MM.1S (cell line): ENCODE measurements at regions not wholly inside any gene's neighbourhood (a gene's known extent, or its start where the extent isn't known, plus 50 kb on each side); places are given as distances from the start of the nearest gene placed in this dataset.

Experiments
- DNase-seq: peaks from one replicate; pipeline ENCODE4 v3.0.0-alpha.2; 2015
- H2AFZ ChIP-seq: fragments of 300-600 bp; sonication (generic); 2 replicates; pipeline ENCODE4 v1.6.0; 2016; ENCODE audit warnings: antibody characterized with exemption, low read length
- H3F3A ChIP-seq: fragments of 300-600 bp; sonication (generic); 2 replicates; pipeline ENCODE4 v1.6.1; 2016; ENCODE audit warnings: mild to moderate bottlenecking, antibody characterized with exemption, low read length, moderate library complexity, mixed read lengths; ENCODE audit not compliant: insufficient read depth
- H3K27ac ChIP-seq: fragments of 300-600 bp; sonication (generic); 2 replicates; pipeline ENCODE4 v1.5.1; 2016; ENCODE audit warnings: mild to moderate bottlenecking, low read length
- H3K27me3 ChIP-seq: fragments of 300-600 bp; sonication (generic); replicated peaks from 2 replicates; pipeline ENCODE4 v1.6.0; 2016; ENCODE audit warnings: low read length; ENCODE audit not compliant: insufficient read depth
- H3K36me3 ChIP-seq: fragments of 300-600 bp; sonication (generic); replicated peaks from 2 replicates; pipeline ENCODE4 v1.6.1; 2016; ENCODE audit warnings: mild to moderate bottlenecking, low read length, mixed read lengths; ENCODE audit not compliant: insufficient read depth
- H3K4me1 ChIP-seq: fragments of 300-600 bp; sonication (generic); 2 replicates; pipeline ENCODE4 v1.6.1; 2016; ENCODE audit warnings: low read length, mixed read lengths
- H3K4me2 ChIP-seq: fragments of 300-600 bp; sonication (generic); 2 replicates; pipeline ENCODE4 v1.6.0; 2016; ENCODE audit warnings: low read depth, low read length
- H3K4me3 ChIP-seq: fragments of 300-600 bp; sonication (generic); 2 replicates; pipeline ENCODE4 v1.5.1; 2016; ENCODE audit warnings: low read length, mixed read lengths
- H3K79me2 ChIP-seq: fragments of 300-600 bp; sonication (generic); 2 replicates; pipeline ENCODE4 v1.6.1; 2016; ENCODE audit warnings: mixed run types, low read length, mixed read lengths
- H3K9ac ChIP-seq: fragments of 300-600 bp; sonication (generic); 2 replicates; pipeline ENCODE4 v1.6.1; 2016; ENCODE audit warnings: low read length, mixed read lengths
- H3K9me2 ChIP-seq: fragments of 300-600 bp; sonication (generic); replicated peaks from 2 replicates; pipeline ENCODE4 v1.6.1; 2016; ENCODE audit warnings: mild to moderate bottlenecking, low read length, mixed read lengths; ENCODE audit not compliant: insufficient read depth
- H3K9me3 ChIP-seq: fragments of 300-600 bp; sonication (generic); replicated peaks from 2 replicates; pipeline ENCODE4 v1.6.1; 2016; ENCODE audit warnings: mild to moderate bottlenecking, low read length, mixed read lengths; ENCODE audit not compliant: insufficient read depth
- H4K20me1 ChIP-seq: fragments of 300-600 bp; sonication (generic); 2 replicates; pipeline ENCODE4 v1.6.1; 2016; ENCODE audit warnings: mild to moderate bottlenecking, low read length, moderate library complexity, mixed read lengths; ENCODE audit not compliant: insufficient read depth
- EZH2 ChIP-seq: fragments of 300-600 bp; sonication (generic); optimal IDR thresholded peaks from 2 replicates; pipeline ENCODE3; 2017; ENCODE audit warnings: low read depth, mild to moderate bottlenecking, antibody characterized with exemption, low read length, mixed read lengths
- EZH2phosphoT487 ChIP-seq: fragments of 300-600 bp; sonication (generic); IDR thresholded peaks from 2 replicates; pipeline ENCODE4 v1.6.1; 2018; ENCODE audit warnings: antibody characterized with exemption, low read length
- TF ChIP-seq, protein P1 (sequence below): fragments of 300-600 bp; sonication (generic); IDR thresholded peaks from 2 replicates; pipeline ENCODE4 v1.5.1; 2016; ENCODE audit warnings: antibody characterized with exemption, low read length, mixed read lengths

GRCh38 chr6:119818876-119819275 is 469.3 kb upstream of the MAN1A1 start:
- no peak for DNase-seq
- Histone ChIP-seq H3K4me1 (no peaks in the 10 kb centered on the region), H4K20me1 (no peaks in the 10 kb centered on the region), H2AFZ (no peak overlapping the region), H3K27me3 (no peaks in the 10 kb centered on the region), H3F3A (no peaks in the 10 kb centered on the region), H3K36me3 (no peaks in the 10 kb centered on the region), H3K9me3 (no peaks in the 10 kb centered on the region), H3K4me3 (no peak overlapping the region), H3K9ac (no peak overlapping the region), H3K9me2 (no peaks in the 10 kb centered on the region), H3K27ac (no peak overlapping the region), H3K4me2 (no peak overlapping the region), H3K79me2 (no peaks in the 10 kb centered on the region)
- TF ChIP-seq EZH2 (no peak), EZH2phosphoT487 (no peak)
- TF ChIP-seq, protein P1, sequence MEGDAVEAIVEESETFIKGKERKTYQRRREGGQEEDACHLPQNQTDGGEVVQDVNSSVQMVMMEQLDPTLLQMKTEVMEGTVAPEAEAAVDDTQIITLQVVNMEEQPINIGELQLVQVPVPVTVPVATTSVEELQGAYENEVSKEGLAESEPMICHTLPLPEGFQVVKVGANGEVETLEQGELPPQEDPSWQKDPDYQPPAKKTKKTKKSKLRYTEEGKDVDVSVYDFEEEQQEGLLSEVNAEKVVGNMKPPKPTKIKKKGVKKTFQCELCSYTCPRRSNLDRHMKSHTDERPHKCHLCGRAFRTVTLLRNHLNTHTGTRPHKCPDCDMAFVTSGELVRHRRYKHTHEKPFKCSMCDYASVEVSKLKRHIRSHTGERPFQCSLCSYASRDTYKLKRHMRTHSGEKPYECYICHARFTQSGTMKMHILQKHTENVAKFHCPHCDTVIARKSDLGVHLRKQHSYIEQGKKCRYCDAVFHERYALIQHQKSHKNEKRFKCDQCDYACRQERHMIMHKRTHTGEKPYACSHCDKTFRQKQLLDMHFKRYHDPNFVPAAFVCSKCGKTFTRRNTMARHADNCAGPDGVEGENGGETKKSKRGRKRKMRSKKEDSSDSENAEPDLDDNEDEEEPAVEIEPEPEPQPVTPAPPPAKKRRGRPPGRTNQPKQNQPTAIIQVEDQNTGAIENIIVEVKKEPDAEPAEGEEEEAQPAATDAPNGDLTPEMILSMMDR: no peak

GRCh38 chr6:119814609-119815400 is 465.2 kb upstream of the MAN1A1 start:
- H3K4me2 ChIP-seq: no peak overlapping the region
- H3K9me3 ChIP-seq: no peaks in the 10 kb centered on the region
- H3K79me2 ChIP-seq: no peaks in the 10 kb centered on the region
- no peaks in the 10 kb centered on the region for H3K27me3 ChIP-seq
- no peaks in the 10 kb centered on the region for H4K20me1 ChIP-seq
- no peak overlapping the region for H3K27ac ChIP-seq
- H3K9ac ChIP-seq: no peak overlapping the region
- no peak for TF ChIP-seq EZH2
- no peak for TF ChIP-seq EZH2phosphoT487
- TF ChIP-seq, protein P1: no peak
- H3K4me3 ChIP-seq: no peak overlapping the region
- no peaks in the 10 kb centered on the region for H3F3A ChIP-seq
- H2AFZ ChIP-seq: no peak overlapping the region
- H3K9me2 ChIP-seq: no peaks in the 10 kb centered on the region
- no peaks in the 10 kb centered on the region for H3K4me1 ChIP-seq
- no peak for DNase-seq
- H3K36me3 ChIP-seq: no peaks in the 10 kb centered on the region

DNA sequence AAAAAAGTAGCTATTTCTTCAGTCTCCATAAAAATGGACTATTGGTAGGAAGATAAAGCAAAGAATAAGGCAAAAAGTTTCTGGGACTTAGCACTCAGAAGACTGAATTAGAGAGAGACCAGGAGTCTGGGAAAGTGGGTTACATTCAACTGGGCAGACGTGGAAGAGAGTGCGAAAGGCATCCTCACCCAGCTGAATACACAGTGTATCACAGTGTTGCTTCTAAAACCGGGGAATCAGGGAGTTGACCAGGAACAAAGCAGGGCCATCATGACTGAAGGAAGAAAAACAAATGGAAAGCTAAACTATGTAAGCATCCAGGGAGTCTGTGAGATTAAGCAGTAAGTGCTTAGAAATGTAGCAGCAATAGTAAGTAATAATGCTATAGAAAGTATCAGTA is 452.9 kb upstream of the MAN1A1 start:
- H3K79me2 ChIP-seq: no peaks in the 10 kb centered on the region
- H4K20me1 ChIP-seq: no peaks in the 10 kb centered on the region
- no peak overlapping the region for H3K27ac ChIP-seq
- no peak overlapping the region for H2AFZ ChIP-seq
- H3F3A ChIP-seq: no peaks in the 10 kb centered on the region
- DNase-seq: no peak
- H3K36me3 ChIP-seq: no peaks in the 10 kb centered on the region
- H3K4me1 ChIP-seq: no peaks in the 10 kb centered on the region
- no peaks in the 10 kb centered on the region for H3K9me3 ChIP-seq
- no peaks in the 10 kb centered on the region for H3K27me3 ChIP-seq
- no peak overlapping the region for H3K4me2 ChIP-seq
- TF ChIP-seq EZH2 (no peak), EZH2phosphoT487 (no peak)
- TF ChIP-seq, protein P1: no peak
- H3K4me3 ChIP-seq: no peak overlapping the region
- H3K9me2 ChIP-seq: no peaks in the 10 kb centered on the region
- no peak overlapping the region for H3K9ac ChIP-seq
